PC-3 (cell line): ENCODE measurements at regions not wholly inside any gene's neighbourhood (a gene's known extent, or its start where the extent isn't known, plus 50 kb on each side); places are given as distances from the start of the nearest gene placed in this dataset.

Source experiments
- ATAC-seq: fragments of 200-7000 bp; cut with Tn5 transposase; 2 replicates; pipeline ENCODE4 v1.9.1; 2020; ENCODE audit warnings: mild to moderate bottlenecking, moderate library complexity
- BruUV-seq: library from RNA; stranded (reverse); fragments of 400-500 nt; replicated peaks from 2 replicates; lab custom pipeline; 2021; lab: Mats Ljungman, UMichigan
- CTCF ChIA-PET: fragments of 300-600 bp; sonication (Branson Sonifier 250); formaldehyde crosslinking; loops from one replicate; lab custom pipeline; 2022; ENCODE audit warnings: antibody characterized with exemption; lab: Charles Lee
- POLR2A ChIA-PET: fragments of 300-600 bp; sonication (Branson Sonifier 250); formaldehyde crosslinking; loops from one replicate; lab custom pipeline; 2022; ENCODE audit warnings: antibody characterized with exemption; ENCODE audit not compliant: unreplicated experiment; lab: Charles Lee
- DNase-seq: peaks from one replicate; pipeline ENCODE4 v3.0.0-alpha.2; 2015
- H2AFZ ChIP-seq: fragments of 300-600 bp; sonication (generic); 2 replicates; pipeline ENCODE4 v1.6.0; 2016; ENCODE audit warnings: antibody characterized with exemption, low read length
- H3F3A ChIP-seq: fragments of 300-600 bp; sonication (generic); one replicate; pipeline ENCODE4 v1.6.0; 2017; ENCODE audit warnings: antibody characterized with exemption, low read length, control low read depth, mild to moderate bottlenecking; ENCODE audit not compliant: unreplicated experiment
- H3K27ac ChIP-seq: fragments of 300-600 bp; sonication (generic); 2 replicates; pipeline ENCODE4 v1.5.1; 2016; ENCODE audit warnings: mild to moderate bottlenecking, low read length
- H3K27me3 ChIP-seq: fragments of 300-600 bp; sonication (generic); 2 replicates; pipeline ENCODE4 v1.6.1; 2016; ENCODE audit warnings: low read length, mixed read lengths
- H3K36me3 ChIP-seq: fragments of 300-600 bp; sonication (generic); 2 replicates; pipeline ENCODE4 v1.6.1; 2016; ENCODE audit warnings: low read depth, mixed run types, low read length, mixed read lengths
- H3K4me1 ChIP-seq: fragments of 300-600 bp; sonication (generic); 2 replicates; pipeline ENCODE4 v1.5.1; 2016; ENCODE audit warnings: low read length; ENCODE audit not compliant: insufficient read depth
- H3K4me2 ChIP-seq: fragments of 300-600 bp; sonication (generic); 2 replicates; pipeline ENCODE4 v1.6.0; 2016; ENCODE audit warnings: low read length
- H3K4me3 ChIP-seq: fragments of 300-600 bp; sonication (generic); 2 replicates; pipeline ENCODE4 v1.5.1; 2016; ENCODE audit warnings: mild to moderate bottlenecking, low read length, mixed read lengths
- H3K79me2 ChIP-seq: fragments of 300-600 bp; sonication (generic); 2 replicates; pipeline ENCODE4 v1.6.1; 2017; ENCODE audit warnings: low read length, mixed read lengths
- H3K9ac ChIP-seq: fragments of 300-600 bp; sonication (generic); 2 replicates; pipeline ENCODE4 v1.6.0; 2016; ENCODE audit warnings: mild to moderate bottlenecking, low read length
- H3K9me2 ChIP-seq: fragments of 300-600 bp; sonication (generic); replicated peaks from 2 replicates; pipeline ENCODE4 v1.6.1; 2016; ENCODE audit warnings: mixed run types, low read length, mixed read lengths
- H3K9me3 ChIP-seq: fragments of 300-600 bp; sonication (generic); 2 replicates; pipeline ENCODE4 v1.6.1; 2016; ENCODE audit warnings: low read length, mixed read lengths
- H4K20me1 ChIP-seq: fragments of 300-600 bp; sonication (generic); 2 replicates; pipeline ENCODE4 v1.6.1; 2016; ENCODE audit warnings: low read length, mixed read lengths
- EZH2 ChIP-seq: fragments of 300-600 bp; sonication (generic); IDR thresholded peaks from one replicate; pipeline ENCODE4 v1.6.1; 2017; ENCODE audit warnings: antibody characterized with exemption, mild to moderate bottlenecking, low read length; ENCODE audit not compliant: unreplicated experiment
- EZH2phosphoT487 ChIP-seq: fragments of 300-600 bp; sonication (generic); IDR thresholded peaks from 2 replicates; pipeline ENCODE4 v1.6.1; 2018; ENCODE audit warnings: mild to moderate bottlenecking, antibody characterized with exemption, low read length, borderline replicate concordance
- intact Hi-C: fragments of 100-400 bp; cut with micrococcal nuclease; formaldehyde crosslinking; loops from 2 replicates; pipeline ENCODE4 v1.9.0; 2023
- TF ChIP-seq, protein P1 (sequence below): fragments of 300-600 bp; sonication (generic); conservative IDR thresholded peaks from 2 replicates; pipeline ENCODE4 v1.5.1; 2017; ENCODE audit warnings: antibody characterized with exemption, low read depth, mild to moderate bottlenecking, low read length

DNA sequence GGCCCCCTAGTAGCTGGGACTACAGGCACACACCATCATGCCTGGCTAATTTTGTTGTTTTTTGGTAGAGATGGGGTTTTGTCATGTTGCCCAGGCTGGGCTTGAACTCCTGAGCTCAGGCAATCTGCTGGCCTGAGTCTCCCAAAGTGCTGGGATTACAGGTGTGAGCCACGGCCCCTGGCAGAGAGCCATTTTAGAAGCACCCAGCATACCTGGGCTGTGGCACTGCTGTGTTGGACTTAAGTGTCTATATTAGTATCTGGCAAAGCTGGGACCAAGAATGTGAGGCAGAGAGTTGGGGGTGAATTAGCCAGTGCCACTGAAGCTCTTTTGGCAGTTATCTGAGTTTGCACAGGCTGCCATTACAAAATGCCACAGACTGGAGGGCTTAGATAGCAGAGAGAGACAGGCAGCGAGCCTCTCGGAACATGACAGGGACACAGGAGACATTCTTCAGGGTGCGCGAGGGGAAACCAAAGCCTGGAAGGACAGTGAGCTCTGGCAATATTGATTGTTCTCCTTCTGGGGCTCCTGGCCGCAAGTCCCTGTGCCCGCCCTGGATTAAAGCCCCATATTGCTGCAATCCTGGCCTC is 87.7 kb upstream of the ALX4 start:
- intact Hi-C loops, result no loop called here
- Histone ChIP-seq H4K20me1 (no peaks in the 10 kb centered on the region), H3K9me3 (no peaks in the 10 kb centered on the region), H2AFZ (no peak overlapping the region), H3K27me3 (peaks cover 17% of the 10 kb centered on the region; the same call in 1 of the 2 replicates), H3K36me3 (no peaks in the 10 kb centered on the region), H3K79me2 (no peaks in the 10 kb centered on the region), H3K4me1 (no peaks in the 10 kb centered on the region), H3K4me3 (no peak overlapping the region), H3K4me2 (no peak overlapping the region), H3K27ac (no peak overlapping the region), H3K9ac (no peak overlapping the region), H3K9me2 (no peaks in the 10 kb centered on the region), H3F3A (no peaks in the 10 kb centered on the region)
- POLR2A ChIA-PET, result no interaction called here
- CTCF ChIA-PET, result no interaction called here
- no TSS peak for BruUV-seq
- TF ChIP-seq, protein P1, sequence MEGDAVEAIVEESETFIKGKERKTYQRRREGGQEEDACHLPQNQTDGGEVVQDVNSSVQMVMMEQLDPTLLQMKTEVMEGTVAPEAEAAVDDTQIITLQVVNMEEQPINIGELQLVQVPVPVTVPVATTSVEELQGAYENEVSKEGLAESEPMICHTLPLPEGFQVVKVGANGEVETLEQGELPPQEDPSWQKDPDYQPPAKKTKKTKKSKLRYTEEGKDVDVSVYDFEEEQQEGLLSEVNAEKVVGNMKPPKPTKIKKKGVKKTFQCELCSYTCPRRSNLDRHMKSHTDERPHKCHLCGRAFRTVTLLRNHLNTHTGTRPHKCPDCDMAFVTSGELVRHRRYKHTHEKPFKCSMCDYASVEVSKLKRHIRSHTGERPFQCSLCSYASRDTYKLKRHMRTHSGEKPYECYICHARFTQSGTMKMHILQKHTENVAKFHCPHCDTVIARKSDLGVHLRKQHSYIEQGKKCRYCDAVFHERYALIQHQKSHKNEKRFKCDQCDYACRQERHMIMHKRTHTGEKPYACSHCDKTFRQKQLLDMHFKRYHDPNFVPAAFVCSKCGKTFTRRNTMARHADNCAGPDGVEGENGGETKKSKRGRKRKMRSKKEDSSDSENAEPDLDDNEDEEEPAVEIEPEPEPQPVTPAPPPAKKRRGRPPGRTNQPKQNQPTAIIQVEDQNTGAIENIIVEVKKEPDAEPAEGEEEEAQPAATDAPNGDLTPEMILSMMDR, result no peak
- TF ChIP-seq EZH2 (no peak), EZH2phosphoT487 (no peak)
- ATAC-seq (no peak), DNase-seq (no peak)

DNA sequence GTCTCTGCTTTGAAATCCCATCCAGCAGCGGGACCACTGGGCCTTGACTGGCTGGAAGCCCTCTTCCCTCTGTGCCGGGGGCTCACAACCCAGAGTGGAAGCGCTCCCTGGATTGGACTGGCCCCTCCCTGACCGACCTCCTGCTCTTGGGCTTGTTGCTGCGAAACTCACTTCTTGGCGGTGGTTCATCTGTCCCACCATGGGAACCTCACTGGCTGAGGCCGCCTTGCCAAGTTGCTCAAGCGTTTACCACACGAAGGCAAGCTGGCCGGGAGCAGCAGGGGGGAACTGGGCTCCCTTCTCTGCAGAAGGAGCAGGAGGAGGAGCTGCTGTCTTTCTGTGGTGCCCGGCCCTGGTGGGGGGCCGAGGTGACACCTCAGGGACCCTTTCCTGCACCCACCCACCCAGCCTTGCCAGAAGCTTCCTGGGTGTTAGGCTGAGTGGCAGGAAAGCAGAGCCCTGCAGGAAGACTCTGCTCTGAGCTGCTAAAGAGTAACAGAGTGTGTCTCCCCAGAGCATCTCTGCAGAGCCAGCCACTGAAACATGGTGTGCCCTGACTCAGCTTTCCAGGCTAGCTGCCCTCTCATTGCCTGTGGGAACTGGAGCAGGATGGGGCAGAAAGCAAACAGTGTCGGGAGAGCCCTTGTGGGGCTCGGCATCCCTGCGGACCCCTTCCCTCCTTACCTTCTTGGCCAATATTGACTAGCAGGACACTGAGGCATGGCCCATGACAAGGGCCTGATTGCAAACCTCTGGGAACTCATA is 88.5 kb upstream of the ALX4 start:
- H3K4me1 ChIP-seq, result no peaks in the 10 kb centered on the region
- ChIA-PET POLR2A (no interaction called here), CTCF (no interaction called here)
- no peaks in the 10 kb centered on the region for H3K9me2 ChIP-seq
- H2AFZ ChIP-seq, result no peak overlapping the region
- no peaks in the 10 kb centered on the region for H3F3A ChIP-seq
- intact Hi-C loops, result no loop called here
- H3K79me2 ChIP-seq, result no peaks in the 10 kb centered on the region
- H3K36me3 ChIP-seq, result no peaks in the 10 kb centered on the region
- no peak overlapping the region for H3K4me3 ChIP-seq
- no peaks in the 10 kb centered on the region for H4K20me1 ChIP-seq
- ATAC-seq (no peak), DNase-seq (no peak)
- no peaks in the 10 kb centered on the region for H3K9me3 ChIP-seq
- TF ChIP-seq EZH2phosphoT487 (no peak), EZH2 (no peak)
- TF ChIP-seq, protein P1, result no peak
- H3K9ac ChIP-seq, result no peak overlapping the region
- no TSS peak for BruUV-seq
- H3K27me3 ChIP-seq, result peaks cover 20% of the 10 kb centered on the region; the same call in 1 of the 2 replicates
- no peak overlapping the region for H3K27ac ChIP-seq
- H3K4me2 ChIP-seq, result no peak overlapping the region

DNA sequence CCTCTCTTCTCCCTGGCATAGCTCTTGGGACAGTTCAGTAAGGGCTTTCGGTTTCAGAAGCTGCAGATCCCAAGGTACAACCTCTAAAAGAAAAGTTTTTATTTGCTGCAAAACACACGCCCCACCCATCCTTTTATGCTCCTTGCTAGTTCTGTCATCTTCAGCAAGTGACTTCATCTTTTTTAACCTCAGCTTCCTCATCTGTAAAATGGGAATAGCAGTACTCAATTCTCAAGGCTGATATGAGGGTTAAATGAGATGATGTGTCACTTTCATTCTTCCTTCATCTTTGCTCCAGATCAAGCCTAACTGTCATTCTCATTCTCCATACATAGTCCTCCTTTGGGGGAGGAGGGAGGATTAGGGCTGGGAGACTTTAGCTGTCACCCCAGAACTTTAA is 90.0 kb upstream of the ALX4 start:
- intact Hi-C loops, result no loop called here

More for the DNA sequence above, 90.0 kb upstream of the ALX4 start:
- H3K4me1 ChIP-seq, result no peaks in the 10 kb centered on the region
- H4K20me1 ChIP-seq, result no peaks in the 10 kb centered on the region
- TF ChIP-seq EZH2phosphoT487, result no peak
- no peak for TF ChIP-seq EZH2
- TF ChIP-seq, protein P1, result no peak
- ATAC-seq (no peak), DNase-seq (no peak)
- H3K36me3 ChIP-seq, result no peaks in the 10 kb centered on the region
- H3K79me2 ChIP-seq, result no peaks in the 10 kb centered on the region
- no peak overlapping the region for H3K27ac ChIP-seq
- H3K27me3 ChIP-seq, result peaks cover 34% of the 10 kb centered on the region
- no peak overlapping the region for H3K4me3 ChIP-seq
- H3F3A ChIP-seq, result no peaks in the 10 kb centered on the region
- H2AFZ ChIP-seq, result no peak overlapping the region
- ChIA-PET CTCF (no interaction called here), POLR2A (no interaction called here)
- H3K4me2 ChIP-seq, result no peak overlapping the region
- BruUV-seq, result no TSS peak
- H3K9me2 ChIP-seq, result no peaks in the 10 kb centered on the region
- no peaks in the 10 kb centered on the region for H3K9me3 ChIP-seq
- H3K9ac ChIP-seq, result no peak overlapping the region
